ENCODE measurements at regions not wholly inside any gene's neighbourhood (a gene's known extent, or its start where the extent isn't known, plus 50 kb on each side); places are given as distances from the start of the nearest gene placed in this dataset.

GRCh38 chr12:34406228-34406995, 384.1 kb downstream of the ALG10 start:
- TF ChIP-seq POLR2AphosphoS5 (IDR thresholded peaks at IDR 0.05; ENCODE audit: borderline replicate concordance, low read depth, low read length) (no peak), EZH2 (IDR thresholded peaks at IDR 0.05) (no peak), FOXP2 (optimal IDR thresholded peaks at IDR 0.05; ENCODE audit: control extremely low read depth, extremely low read length, insufficient read depth) (no peak)
